ENCODE measurements at regions not wholly inside any gene's neighbourhood (a gene's known extent, or its start where the extent isn't known, plus 50 kb on each side); places are given as distances from the start of the nearest gene placed in this dataset.

GRCh38 chr3:152710549-152710948 lies 124.4 kb upstream of the P2RY1 start:
- Histone ChIP-seq H3K9me3 (ENCODE audit: severe bottlenecking) (no peaks in the 10 kb centered on the region), H3K36me3 (no peaks in the 10 kb centered on the region), H3K4me3 (ENCODE audit: low read depth, low read length) (no peak overlapping the region), H3K27ac (no peak overlapping the region), H3K27me3 (ENCODE audit: insufficient read depth, low read depth, severe bottlenecking) (no peaks in the 10 kb centered on the region)
- no peak for DNase-seq
- no peak for TF ChIP-seq CTCF (IDR thresholded peaks at IDR 0.05; ENCODE audit: low read depth, low read length)

GRCh38 chr3:152713989-152714388 lies 120.9 kb upstream of the P2RY1 start:
- no peaks in the 10 kb centered on the region for H3K36me3 ChIP-seq
- H3K27me3 ChIP-seq (ENCODE audit: insufficient read depth, low read depth, severe bottlenecking), result no peaks in the 10 kb centered on the region
- TF ChIP-seq CTCF (IDR thresholded peaks at IDR 0.05; ENCODE audit: low read depth, low read length), result no peak
- no peak overlapping the region for H3K27ac ChIP-seq
- no peaks in the 10 kb centered on the region for H3K9me3 ChIP-seq (ENCODE audit: severe bottlenecking)
- no peak overlapping the region for H3K4me3 ChIP-seq (ENCODE audit: low read depth, low read length)
- no peak for DNase-seq

- H3K4me3 ChIP-seq (ENCODE audit: low read depth, low read length), result no peak overlapping the region
- no peak for DNase-seq
- H3K9me3 ChIP-seq (ENCODE audit: severe bottlenecking), result no peaks in the 10 kb centered on the region
- no peaks in the 10 kb centered on the region for H3K27me3 ChIP-seq (ENCODE audit: insufficient read depth, low read depth, severe bottlenecking)
- H3K36me3 ChIP-seq, result no peaks in the 10 kb centered on the region
- no peak overlapping the region for H3K27ac ChIP-seq
- no peak for TF ChIP-seq CTCF (IDR thresholded peaks at IDR 0.05; ENCODE audit: low read depth, low read length)
Observed at GRCh38 chr3:152714507-152714906, 120.4 kb upstream of the P2RY1 start.

- no peak for TF ChIP-seq CTCF (IDR thresholded peaks at IDR 0.05; ENCODE audit: low read depth, low read length)
Observed at GRCh38 chr3:152717252-152717651, 117.7 kb upstream of the P2RY1 start.

GRCh38 chr3:152718810-152719209 lies 116.1 kb upstream of the P2RY1 start:
- H3K27ac ChIP-seq, result no peak overlapping the region
- TF ChIP-seq CTCF (IDR thresholded peaks at IDR 0.05; ENCODE audit: low read depth, low read length), result no peak
- DNase-seq, result no peak
- H3K36me3 ChIP-seq, result no peaks in the 10 kb centered on the region
- H3K27me3 ChIP-seq (ENCODE audit: insufficient read depth, low read depth, severe bottlenecking), result no peaks in the 10 kb centered on the region
- H3K4me3 ChIP-seq (ENCODE audit: low read depth, low read length), result no peak overlapping the region
- no peaks in the 10 kb centered on the region for H3K9me3 ChIP-seq (ENCODE audit: severe bottlenecking)

More at GRCh38 chr3:152717252-152717651, 117.7 kb upstream of the P2RY1 start:
- Histone ChIP-seq H3K27me3 (ENCODE audit: insufficient read depth, low read depth, severe bottlenecking) (no peaks in the 10 kb centered on the region), H3K27ac (no peak overlapping the region), H3K9me3 (ENCODE audit: severe bottlenecking) (no peaks in the 10 kb centered on the region), H3K36me3 (no peaks in the 10 kb centered on the region), H3K4me3 (ENCODE audit: low read depth, low read length) (no peak overlapping the region)
- DNase-seq, result no peak

GRCh38 chr3:152719264-152719663 lies 115.7 kb upstream of the P2RY1 start:
- no peaks in the 10 kb centered on the region for H3K27me3 ChIP-seq (ENCODE audit: insufficient read depth, low read depth, severe bottlenecking)
- H3K4me3 ChIP-seq (ENCODE audit: low read depth, low read length), result no peak overlapping the region
- no peak for DNase-seq
- no peak overlapping the region for H3K27ac ChIP-seq
- TF ChIP-seq CTCF (IDR thresholded peaks at IDR 0.05; ENCODE audit: low read depth, low read length), result no peak
- no peaks in the 10 kb centered on the region for H3K9me3 ChIP-seq (ENCODE audit: severe bottlenecking)
- no peaks in the 10 kb centered on the region for H3K36me3 ChIP-seq

All from WERI-Rb-1 (cell line).